NCI-H128 (cell line): ENCODE measurements at regions not wholly inside any gene's neighbourhood (a gene's known extent, or its start where the extent isn't known, plus 50 kb on each side); places are given as distances from the start of the nearest gene placed in this dataset.
"Not testable (repeated sequence)": the region's sequence is repeated elsewhere in the genome, so short reads cannot be mapped to it uniquely, and the experiment has no call there.

Source experiments
- DNase-seq: peaks from one replicate; lab custom pipeline; 2025; ENCODE audit not compliant: unreplicated experiment; lab: John Stamatoyannopoulos, UW

- DNase-seq: no peak
Observed at GRCh38 chrX:5314148-5314547, 914.5 kb downstream of the NLGN4X start.

GRCh38 chrX:5307416-5307815 lies 921.3 kb downstream of the NLGN4X start:
- no peak for DNase-seq

GRCh38 chrX:5306654-5307121 lies 922.0 kb downstream of the NLGN4X start:
- no peak for DNase-seq

- no peak for DNase-seq
Observed at GRCh38 chrX:5305452-5305851, 923.2 kb downstream of the NLGN4X start.

GRCh38 chrX:5295004-5295403 lies 933.7 kb downstream of the NLGN4X start:
- no peak for DNase-seq

- no peak for DNase-seq
Observed at GRCh38 chrX:5290635-5291034, 938.0 kb downstream of the NLGN4X start.

GRCh38 chrX:5289949-5290348 lies 938.7 kb downstream of the NLGN4X start:
- DNase-seq: not testable (repeated sequence)

- DNase-seq: no peak
Observed at GRCh38 chrX:5278908-5279307, 949.8 kb downstream of the NLGN4X start.

GRCh38 chrX:5265324-5265850 lies 963.3 kb downstream of the NLGN4X start:
- no peak for DNase-seq

GRCh38 chrX:5250106-5250505 lies 978.6 kb downstream of the NLGN4X start:
- DNase-seq: no peak

GRCh38 chrX:5242091-5242790 lies 986.4 kb downstream of the NLGN4X start:
- DNase-seq: no peak

- DNase-seq: no peak
Observed at GRCh38 chrX:5236749-5237148, 991.9 kb downstream of the NLGN4X start.

GRCh38 chrX:5236096-5236495 lies 992.6 kb downstream of the NLGN4X start:
- no peak for DNase-seq

GRCh38 chrX:5233830-5234229 lies 994.8 kb downstream of the NLGN4X start:
- no peak for DNase-seq

GRCh38 chrX:5220421-5220820 lies 1008.2 kb downstream of the NLGN4X start:
- DNase-seq: no peak

GRCh38 chrX:5194806-5195205 lies 1033.9 kb downstream of the NLGN4X start:
- DNase-seq: no peak

- DNase-seq: no peak
Observed at GRCh38 chrX:5180135-5180741, 1048.4 kb downstream of the NLGN4X start.

GRCh38 chrX:5176766-5177165 lies 1051.9 kb downstream of the NLGN4X start:
- no peak for DNase-seq

- DNase-seq: no peak
Observed at GRCh38 chrX:5163663-5164062, 1065.0 kb downstream of the NLGN4X start.

GRCh38 chrX:5155301-5155700 lies 1073.4 kb downstream of the NLGN4X start:
- DNase-seq: no peak

GRCh38 chrX:5145957-5146356 lies 1082.7 kb downstream of the NLGN4X start:
- DNase-seq: no peak

GRCh38 chrX:5142644-5143043 lies 1086.0 kb downstream of the NLGN4X start:
- no peak for DNase-seq
